Right atrium auricular region (tissue), 2 donors: ENCODE measurements at regions not wholly inside any gene's neighbourhood (a gene's known extent, or its start where the extent isn't known, plus 50 kb on each side); places are given as distances from the start of the nearest gene placed in this dataset.
"Not testable (repeated sequence)": the region's sequence is repeated elsewhere in the genome, so short reads cannot be mapped to it uniquely, and the experiment has no call there.

Experiments
- DNase-seq: peaks from one replicate; pipeline ENCODE4 v3.0.0-alpha.2; 2019; ENCODE audit warnings: low spot score
- H3K27ac ChIP-seq, 2 donors: fragments of 200-600 bp; sonication (generic); 1 replicate in 1 of 2; 2 replicates in 1 of 2; pipeline ENCODE4 v1.5.1; 2016 to 2019
- H3K27me3 ChIP-seq, 2 donors: fragments of 200-600 bp; sonication (generic); one replicate each; pipeline versions ENCODE4 v1.5.1 to v1.6.0; 2017 to 2019
- H3K36me3 ChIP-seq: fragments of 200-600 bp; sonication (generic); one replicate; pipeline ENCODE4 v1.5.1; 2016
- H3K4me1 ChIP-seq, 2 donors: fragments of 200-600 bp; sonication (generic); one replicate each; pipeline versions ENCODE4 v1.5.1 to v1.6.0; 2017 to 2019
- H3K4me3 ChIP-seq, 2 donors: fragments of 200-600 bp; sonication (generic); 1 replicate in 1 of 2; 2 replicates in 1 of 2; pipeline ENCODE4 v1.5.1; 2017 to 2019; ENCODE audit warnings: mild to moderate bottlenecking in 1 of 2, moderate library complexity in 1 of 2
- H3K9me3 ChIP-seq, 2 donors: fragments of 200-600 bp; sonication (generic); one replicate each; pipeline ENCODE4 v1.5.1; 2019
- TF ChIP-seq, protein P1 (sequence below), 2 donors: fragments of 200-600 bp; sonication (generic); IDR thresholded peaks; one replicate each; pipeline ENCODE4 v1.5.1; 2019; ENCODE audit warnings: antibody characterized with exemption in 2 of 2

DNA sequence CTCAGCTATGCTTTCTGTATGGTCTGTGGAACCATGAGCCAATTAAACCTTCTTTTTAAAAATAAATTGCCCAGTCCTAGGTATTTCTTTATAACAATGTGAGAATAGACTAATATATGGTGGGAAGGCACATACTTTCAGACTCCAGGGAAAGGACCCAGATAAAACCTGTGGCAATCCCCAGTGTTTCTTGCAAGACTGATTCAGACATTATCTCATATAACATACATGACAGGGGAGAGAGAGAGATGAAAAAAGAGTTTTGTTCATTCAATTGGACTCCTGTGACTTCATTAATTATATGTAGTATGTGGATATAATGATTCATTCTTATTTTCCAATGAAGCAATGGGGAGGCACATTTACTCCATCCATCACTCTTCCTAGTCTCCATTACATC lies 291.4 kb upstream of the PRKX start:
- Histone ChIP-seq H3K27me3 (no peaks in the 10 kb centered on the region), H3K36me3 (no peaks in the 10 kb centered on the region), H3K9me3 (peaks cover 0 to 3% of the 10 kb centered on the region in 2 donors), H3K27ac (no peak overlapping the region), H3K4me1 (no peaks in the 10 kb centered on the region), H3K4me3 (no peak overlapping the region)
- DNase-seq, result no peak
- TF ChIP-seq, protein P1, sequence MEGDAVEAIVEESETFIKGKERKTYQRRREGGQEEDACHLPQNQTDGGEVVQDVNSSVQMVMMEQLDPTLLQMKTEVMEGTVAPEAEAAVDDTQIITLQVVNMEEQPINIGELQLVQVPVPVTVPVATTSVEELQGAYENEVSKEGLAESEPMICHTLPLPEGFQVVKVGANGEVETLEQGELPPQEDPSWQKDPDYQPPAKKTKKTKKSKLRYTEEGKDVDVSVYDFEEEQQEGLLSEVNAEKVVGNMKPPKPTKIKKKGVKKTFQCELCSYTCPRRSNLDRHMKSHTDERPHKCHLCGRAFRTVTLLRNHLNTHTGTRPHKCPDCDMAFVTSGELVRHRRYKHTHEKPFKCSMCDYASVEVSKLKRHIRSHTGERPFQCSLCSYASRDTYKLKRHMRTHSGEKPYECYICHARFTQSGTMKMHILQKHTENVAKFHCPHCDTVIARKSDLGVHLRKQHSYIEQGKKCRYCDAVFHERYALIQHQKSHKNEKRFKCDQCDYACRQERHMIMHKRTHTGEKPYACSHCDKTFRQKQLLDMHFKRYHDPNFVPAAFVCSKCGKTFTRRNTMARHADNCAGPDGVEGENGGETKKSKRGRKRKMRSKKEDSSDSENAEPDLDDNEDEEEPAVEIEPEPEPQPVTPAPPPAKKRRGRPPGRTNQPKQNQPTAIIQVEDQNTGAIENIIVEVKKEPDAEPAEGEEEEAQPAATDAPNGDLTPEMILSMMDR (IDR thresholded peaks at IDR 0.05), result no peak

DNA sequence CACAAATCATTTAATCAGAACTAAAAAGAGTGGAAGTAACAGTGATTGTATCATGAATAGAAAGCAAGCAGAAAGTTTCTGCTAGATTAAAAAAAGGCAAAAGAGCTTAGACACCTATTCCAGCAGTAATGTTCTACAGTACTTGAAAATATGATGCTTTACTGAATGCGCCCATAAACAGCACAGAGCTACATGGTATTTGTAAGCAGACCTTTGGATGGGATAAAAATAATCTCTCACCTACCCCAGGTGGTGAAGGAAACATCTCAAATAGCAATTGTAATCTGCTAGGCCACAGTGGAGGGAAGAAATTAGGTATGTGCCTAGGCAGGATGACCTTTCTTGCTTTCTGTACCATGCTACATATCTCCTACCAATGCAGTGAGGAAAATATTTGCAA lies 280.9 kb upstream of the PRKX start:
- TF ChIP-seq, protein P1 (IDR thresholded peaks at IDR 0.05), result no peak
- no peak overlapping the region for H3K4me3 ChIP-seq
- H3K36me3 ChIP-seq, result no peaks in the 10 kb centered on the region
- H3K9me3 ChIP-seq, result peaks cover 0 to 13% of the 10 kb centered on the region in 2 donors
- no peaks in the 10 kb centered on the region for H3K4me1 ChIP-seq
- DNase-seq, result no peak
- H3K27me3 ChIP-seq, result no peaks in the 10 kb centered on the region
- H3K27ac ChIP-seq, result no peak overlapping the region

DNA sequence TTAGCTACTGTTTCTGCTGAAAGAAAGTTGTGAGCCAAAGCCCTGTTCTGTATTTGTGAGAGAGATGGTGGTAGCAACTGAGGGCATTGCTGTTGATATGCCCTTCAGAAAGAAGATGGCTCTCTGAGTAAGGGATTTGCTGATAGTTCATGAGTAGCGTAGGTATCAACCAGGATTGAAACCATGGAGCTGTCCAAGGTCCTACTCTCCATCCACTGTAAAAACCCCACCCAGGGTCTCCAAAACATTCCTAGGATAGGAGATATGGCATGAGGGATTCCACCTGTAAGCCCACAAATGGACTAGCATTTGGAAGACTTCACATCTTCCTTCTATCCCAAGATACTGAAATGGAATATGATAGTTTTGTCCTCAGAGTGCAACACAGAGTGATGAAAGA lies 277.1 kb upstream of the PRKX start:
- Histone ChIP-seq H3K9me3 (peaks cover 0 to 4% of the 10 kb centered on the region in 2 donors), H3K4me3 (no peak overlapping the region), H3K4me1 (no peaks in the 10 kb centered on the region), H3K36me3 (no peaks in the 10 kb centered on the region), H3K27ac (no peak overlapping the region), H3K27me3 (no peaks in the 10 kb centered on the region)
- DNase-seq, result no peak
- TF ChIP-seq, protein P1 (IDR thresholded peaks at IDR 0.05), result no peak

DNA sequence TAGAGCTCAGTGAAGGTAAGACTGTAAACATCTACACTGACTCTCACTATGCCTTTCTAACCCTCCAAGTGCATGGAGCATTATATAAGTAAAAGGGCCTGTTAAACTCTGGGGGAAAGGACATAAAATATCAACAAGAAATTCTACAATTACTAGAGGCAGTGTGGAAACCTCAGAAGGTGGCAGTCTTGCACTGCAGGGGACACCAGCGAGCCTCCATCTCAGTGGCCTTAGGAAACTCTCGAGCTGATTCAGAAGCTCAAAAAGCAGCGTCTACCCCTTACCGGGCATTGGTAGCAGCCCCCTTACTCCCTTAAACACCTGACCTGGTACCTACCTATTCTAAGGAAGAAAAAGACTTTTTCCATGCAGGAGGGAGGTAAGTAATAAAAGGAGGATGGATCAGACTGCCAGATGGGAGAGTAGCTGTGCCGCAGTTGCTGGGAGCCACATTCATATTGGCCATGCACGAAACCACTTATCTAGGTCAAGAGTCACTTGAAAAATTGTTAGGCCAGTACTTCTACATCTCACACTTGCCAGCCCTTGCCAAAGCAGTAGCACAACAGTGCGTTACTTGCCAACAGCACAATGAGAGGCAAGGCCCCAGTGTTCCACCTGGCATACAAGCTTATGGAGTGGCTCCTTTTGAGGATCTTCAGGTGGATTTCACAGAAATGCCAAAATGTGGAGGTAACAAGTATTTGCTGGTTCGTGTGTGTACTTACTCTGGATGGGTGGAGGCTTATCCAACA lies 258.8 kb upstream of the PRKX start:
- DNase-seq, H3K36me3 ChIP-seq, H3K4me3 ChIP-seq, H3K27ac ChIP-seq, H3K4me1 ChIP-seq, H3K27me3 ChIP-seq, H3K9me3 ChIP-seq: not testable (repeated sequence)

DNA sequence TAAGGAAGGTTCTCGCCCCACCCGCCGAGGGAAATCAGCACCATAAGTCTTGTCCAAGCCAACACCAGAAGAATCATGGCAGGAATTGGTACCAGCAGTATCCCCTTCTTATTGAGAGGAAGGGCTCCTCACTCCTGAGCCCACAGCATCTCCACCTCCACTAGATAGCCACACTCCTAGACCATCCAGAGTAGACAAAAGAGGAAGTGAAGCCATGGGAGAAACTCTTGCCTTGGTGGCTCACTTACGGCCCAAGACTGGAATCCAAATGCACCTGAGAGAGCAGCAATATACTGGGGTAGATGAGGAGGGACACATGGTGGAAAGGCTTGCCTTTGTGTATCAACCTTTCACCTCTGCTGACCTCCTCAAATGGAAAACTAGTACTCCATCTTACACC lies 255.3 kb upstream of the PRKX start:
- Histone ChIP-seq H3K4me3 (no peak overlapping the region), H3K9me3 (no peaks in the 10 kb centered on the region), H3K27ac (no peak overlapping the region), H3K27me3 (no peaks in the 10 kb centered on the region), H3K4me1 (no peaks in the 10 kb centered on the region), H3K36me3 (no peaks in the 10 kb centered on the region)
- TF ChIP-seq, protein P1 (IDR thresholded peaks at IDR 0.05), result no peak
- DNase-seq, result no peak

DNA sequence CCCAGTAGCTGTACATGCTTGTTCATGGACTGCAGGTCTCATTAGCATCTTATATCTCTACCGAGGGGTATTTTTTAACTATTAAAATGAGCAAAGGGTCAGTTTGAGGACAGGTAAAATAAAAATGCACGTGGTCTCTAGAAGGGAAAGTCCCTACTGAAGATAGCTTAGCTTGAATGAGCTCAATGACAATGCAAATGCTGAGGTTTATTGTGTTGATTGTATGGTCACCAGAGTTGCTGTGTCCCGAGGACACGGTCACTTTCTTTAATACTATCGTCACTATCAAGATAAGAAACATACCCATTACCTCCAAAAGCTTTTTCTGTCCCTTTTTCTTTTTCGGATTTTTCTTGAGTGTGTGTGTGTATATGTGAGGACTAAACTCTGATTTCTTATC lies 250.5 kb upstream of the PRKX start:
- Histone ChIP-seq H3K36me3 (no peaks in the 10 kb centered on the region), H3K4me1 (no peaks in the 10 kb centered on the region), H3K4me3 (no peak overlapping the region), H3K27me3 (no peaks in the 10 kb centered on the region), H3K27ac (no peak overlapping the region), H3K9me3 (no peaks in the 10 kb centered on the region)
- DNase-seq, result no peak
- TF ChIP-seq, protein P1 (IDR thresholded peaks at IDR 0.05), result no peak
